GM21619 (cell line): ENCODE measurements at regions not wholly inside any gene's neighbourhood (a gene's known extent, or its start where the extent isn't known, plus 50 kb on each side); places are given as distances from the start of the nearest gene placed in this dataset.
"Not testable (repeated sequence)": the region's sequence is repeated elsewhere in the genome, so short reads cannot be mapped to it uniquely, and the experiment has no call there.

Experiments used
- ATAC-seq: cut with Tn5 transposase; IDR thresholded peaks from one replicate; pipeline ENCODE4 v1.9.1; 2021; ENCODE audit not compliant: unreplicated experiment

DNA sequence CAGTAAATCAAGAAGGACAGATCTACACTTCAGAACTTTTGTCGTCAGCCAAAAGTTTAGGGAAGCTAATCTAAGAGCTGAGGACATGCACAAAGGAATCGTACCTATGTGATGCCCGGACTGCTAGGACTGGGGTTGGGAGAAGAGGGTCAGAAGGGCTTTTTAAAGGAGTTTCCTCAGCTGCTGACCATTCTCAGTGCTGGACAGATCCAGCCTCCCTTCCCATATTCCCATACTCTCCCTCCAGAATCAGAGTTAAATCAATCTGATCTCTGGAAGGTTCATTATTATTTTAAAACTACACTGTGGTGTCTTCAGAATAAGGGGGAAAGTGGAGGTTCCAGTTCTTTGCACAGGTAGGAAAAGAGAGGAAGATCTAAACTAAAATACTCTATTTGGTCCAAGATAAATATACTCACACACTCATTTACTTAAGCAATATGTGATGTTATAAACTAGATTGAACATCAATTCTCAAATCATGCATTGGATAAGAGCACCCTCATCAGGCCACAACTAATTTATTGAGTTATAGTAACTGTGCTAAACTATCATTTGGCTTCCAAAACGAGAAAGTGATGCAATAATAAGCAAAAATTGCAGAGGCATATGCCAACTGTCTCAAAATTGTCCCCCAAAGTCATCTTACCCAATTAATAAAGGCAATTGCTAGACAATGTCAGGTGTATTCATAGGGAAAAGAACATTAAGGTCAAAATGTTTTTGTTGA is 124.7 kb downstream of the HNRNPD start:
- no peak for ATAC-seq

DNA sequence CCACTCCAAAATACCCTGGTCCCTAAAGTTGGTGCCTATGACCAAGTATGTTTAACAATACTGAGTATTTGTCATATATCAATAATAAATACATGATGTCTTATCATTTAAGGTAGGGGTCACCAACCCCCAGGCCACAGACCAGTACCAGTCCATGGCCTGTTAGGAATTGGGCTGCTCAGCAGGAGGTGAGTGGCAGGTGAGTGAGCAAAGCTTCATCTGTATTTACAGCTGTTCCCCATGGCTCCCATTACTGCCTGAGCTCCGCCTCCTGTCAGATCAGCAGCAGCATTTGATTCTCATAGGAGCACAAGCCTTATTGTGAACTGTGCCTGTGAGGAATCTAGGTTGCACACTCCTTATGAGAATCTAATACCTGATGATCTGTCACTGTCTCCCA is 126.2 kb downstream of the HNRNPD start:
- no peak for ATAC-seq

DNA sequence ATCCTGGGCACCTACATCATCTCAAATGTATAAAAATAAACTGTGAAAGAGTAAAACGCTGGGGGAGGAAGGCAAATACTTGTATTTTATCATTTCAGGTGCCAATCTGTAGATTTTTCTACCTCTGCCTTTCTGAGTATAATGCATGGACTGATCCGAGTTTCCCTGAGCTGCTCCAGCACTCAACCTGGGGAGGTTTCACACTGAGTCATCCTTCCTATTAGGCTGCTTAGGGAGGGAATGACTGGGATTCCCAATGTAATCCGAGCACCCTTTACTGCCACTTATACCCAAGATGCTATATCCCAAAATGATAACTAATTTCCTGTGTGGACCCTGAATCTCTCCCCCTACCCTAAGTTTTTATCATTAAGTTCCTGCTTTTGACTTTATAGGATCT is 126.6 kb downstream of the HNRNPD start:
- no peak for ATAC-seq

DNA sequence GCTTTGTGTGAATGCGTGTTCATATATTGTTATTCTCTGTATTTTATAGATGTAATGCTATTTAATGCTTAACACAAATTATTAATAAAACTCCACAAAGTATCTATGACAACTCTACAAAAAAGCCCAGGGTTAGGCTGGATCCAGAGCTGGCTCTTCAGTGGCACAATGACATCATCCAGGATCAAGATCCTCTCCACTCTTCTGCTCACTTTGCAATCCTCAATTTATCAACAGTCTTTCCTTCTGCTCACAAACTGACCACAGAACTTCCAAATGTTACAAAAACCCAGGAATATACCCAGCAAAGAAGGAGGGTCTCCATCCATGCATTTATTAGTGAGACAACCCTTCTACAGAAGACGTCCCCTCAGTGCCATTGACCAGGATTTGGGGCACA is 132.3 kb downstream of the HNRNPD start:
- no peak for ATAC-seq

DNA sequence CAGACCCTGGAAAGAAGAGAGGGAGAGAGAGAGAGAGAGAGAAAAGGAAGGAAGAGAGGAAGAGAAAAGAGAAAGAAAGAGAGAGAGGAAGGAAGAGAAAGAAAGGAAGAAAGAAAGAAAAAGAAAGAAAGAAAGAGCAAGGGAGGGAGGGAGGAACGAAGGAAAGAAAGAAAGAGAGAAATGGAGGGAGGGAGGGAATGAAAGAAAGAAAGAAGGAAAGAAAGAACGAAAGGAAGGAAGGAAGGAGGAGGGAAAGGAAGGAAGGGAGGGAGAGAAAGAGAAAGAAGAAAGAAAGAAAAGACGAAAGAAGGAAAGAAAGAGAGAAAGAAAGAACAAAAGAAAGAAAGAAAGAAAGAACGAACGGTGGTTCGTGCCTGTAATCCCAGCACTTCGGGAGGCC is 133.4 kb downstream of the HNRNPD start:
- ATAC-seq: no peak

DNA sequence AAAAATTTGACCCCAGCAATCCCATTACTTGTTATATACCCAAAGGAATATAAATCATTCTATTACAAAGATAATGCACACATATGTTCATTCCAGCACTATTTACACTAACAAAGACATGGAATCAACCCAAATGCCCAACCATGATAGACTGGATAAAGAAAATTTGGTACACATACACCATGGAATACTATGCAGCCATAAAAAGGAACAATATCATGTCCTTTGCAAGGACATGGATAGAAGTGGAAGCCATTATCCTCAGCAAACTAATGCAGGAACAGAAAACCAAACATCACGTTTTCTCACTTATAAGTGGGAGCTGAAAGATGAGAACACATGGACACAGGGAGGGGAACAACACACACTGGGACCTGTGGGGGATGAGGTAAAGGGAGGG is 136.6 kb downstream of the HNRNPD start:
- ATAC-seq: not testable (repeated sequence)

DNA sequence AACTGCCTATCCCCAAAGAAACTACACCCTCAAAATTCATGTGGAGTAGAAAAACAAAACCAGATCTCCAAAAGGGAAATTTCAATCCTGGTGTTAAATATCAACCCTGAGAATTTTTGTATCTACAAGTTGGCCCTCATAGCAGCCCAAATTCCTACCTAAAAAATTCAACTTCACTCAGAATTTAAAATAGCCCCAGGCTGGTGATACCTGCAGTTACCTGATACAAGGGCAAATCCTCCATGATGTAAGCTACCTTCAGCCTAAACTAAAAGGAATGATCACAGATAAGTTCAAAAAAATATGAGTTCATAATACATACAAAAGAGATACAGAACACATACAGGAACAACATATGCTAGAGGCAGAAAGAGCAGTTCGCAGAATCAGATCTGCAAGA is 138.4 kb downstream of the HNRNPD start:
- no peak for ATAC-seq

DNA sequence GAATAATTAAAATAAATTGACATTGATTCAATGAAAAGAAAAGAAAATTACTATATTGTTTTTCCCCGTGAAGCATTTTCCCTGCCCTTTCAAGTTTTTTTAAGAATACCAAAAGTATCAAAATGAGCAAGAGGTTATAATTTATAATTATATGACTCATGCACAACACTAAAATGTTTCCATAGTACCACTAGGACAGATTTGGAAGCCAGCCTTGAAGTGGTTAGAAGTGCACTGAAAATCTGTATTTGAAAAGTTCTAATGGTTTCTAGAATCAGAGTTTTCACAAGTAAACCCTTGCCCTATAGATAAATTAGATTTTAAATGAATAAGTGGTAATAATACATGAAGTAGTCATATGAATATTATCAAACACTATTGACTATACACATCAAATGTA is 140.9 kb downstream of the HNRNPD start:
- ATAC-seq: no peak

DNA sequence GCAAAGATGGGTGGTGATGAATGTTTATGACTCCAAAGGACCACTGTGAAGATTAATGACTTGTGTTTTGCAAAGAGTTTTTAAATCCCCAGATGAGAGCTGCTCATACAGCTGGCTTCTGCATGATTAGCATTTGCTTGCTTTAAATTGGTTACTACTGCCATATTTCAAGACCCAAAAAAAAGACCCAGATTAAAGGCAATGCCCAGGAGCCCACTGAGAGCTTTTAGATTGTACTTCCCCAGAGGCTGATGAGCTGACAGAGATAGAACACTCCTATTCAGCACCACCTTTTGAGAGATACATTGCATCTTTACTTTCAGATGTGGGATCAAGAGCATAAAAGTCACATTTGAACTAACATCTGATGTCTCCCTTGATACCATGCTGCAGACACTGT is 142.0 kb downstream of the HNRNPD start:
- ATAC-seq: no peak

DNA sequence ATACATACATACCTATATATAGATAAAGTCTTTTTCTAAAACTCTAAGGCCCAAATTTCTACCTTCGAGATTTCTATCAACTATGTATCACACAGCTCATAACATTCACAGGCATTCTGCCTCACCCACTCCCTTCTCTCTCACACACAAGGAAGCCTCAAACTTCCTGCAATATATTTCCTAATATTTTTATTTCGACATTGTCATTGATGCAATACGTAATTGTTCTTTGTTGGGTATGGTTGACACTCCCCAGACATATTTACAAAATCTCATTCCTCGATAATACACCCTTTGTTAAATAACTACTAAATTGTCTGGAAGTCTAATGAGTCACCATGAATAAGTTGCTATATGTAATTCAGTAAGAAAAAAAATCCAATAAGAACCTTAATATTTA is 143.5 kb downstream of the HNRNPD start:
- ATAC-seq: no peak

DNA sequence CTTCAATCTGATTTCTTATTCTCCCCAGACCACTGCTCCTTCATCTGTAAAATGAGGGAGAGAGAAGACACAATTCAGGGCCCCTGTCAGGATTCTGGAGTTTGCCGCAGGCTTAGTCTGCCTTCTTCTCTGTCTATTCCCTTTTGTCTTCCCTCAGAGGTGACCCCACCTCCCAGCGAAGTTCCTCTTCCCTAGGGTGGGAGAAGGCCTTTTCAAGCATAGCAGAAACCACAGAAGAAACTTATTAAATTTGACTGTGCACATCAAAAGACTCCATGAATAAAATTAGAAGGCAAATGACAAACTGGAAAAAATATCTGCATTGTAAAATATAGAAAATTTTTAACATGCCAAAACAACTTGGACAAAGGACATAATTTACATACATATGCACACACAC is 148.8 kb downstream of the HNRNPD start:
- no peak for ATAC-seq

DNA sequence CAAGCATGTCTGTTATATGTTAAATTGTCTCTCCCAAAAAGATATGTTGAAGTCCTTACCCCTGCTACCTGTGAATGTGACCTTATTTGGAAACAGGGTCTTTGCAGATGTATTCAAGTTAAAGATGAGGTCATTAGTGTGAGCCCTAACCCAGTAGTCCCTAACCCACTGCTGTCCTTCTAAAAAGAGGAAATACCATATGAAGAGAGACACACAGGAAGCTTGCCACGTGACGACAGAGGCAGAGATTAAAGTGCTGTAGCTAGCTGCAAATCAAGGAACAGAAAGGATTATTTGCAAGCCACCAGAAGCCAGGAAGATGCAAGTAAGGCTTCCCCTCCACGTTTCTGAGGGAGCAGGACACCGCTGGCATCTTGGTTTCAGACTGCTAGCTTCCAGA is 150.1 kb downstream of the HNRNPD start:
- no peak for ATAC-seq

DNA sequence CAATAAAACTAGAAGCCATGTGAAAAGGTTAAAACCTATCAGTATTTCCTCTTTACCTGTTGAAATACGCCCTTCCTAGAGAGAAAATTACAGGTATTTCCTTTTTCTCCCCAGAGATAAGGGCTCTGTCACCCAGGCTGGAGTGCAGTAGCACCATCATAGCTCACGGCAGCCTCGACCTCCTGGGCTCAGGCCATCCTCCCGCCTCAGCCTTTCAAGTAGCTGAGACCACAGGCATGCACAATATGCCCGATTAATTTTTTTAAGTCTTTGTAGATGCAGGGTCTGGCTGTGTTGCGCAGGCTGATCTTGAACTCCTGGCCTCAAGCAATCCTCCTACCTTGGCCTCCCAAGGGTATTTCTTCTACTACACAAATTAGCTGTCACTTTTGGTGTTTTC is 154.4 kb downstream of the HNRNPD start:
- no peak for ATAC-seq

DNA sequence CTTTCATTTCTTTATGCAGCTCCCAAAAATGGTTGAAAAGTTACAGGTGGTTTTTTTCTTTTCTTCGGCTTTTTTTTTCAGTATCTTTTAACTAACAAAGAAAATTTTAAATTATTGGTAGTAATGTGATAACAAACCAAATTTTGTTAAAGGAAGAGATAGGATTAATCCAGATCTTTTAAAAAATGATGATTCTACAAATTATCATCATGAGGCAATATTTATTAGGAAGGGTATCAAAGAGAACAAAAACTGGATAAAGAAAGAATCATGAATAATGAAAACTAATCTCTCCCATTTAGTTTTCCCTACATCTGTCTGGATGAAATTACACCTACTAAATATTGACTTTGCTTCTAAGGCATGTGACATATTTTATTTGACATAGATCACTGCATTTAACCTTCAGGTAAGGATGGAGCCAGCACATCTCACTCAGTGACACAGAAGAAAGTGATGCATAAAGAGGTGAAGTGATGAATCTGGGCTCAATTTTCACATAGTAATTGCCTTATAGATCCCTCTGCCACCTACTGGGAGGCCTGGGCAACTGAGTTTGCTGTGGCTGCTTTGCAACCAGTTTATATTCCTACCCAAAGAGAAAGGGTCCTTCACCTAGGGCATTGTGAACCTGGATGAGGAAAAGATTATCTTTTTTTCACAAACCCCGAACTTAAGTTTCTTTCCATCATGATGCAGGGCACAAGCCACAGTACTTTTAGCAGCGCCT is 155.6 kb downstream of the HNRNPD start:
- ATAC-seq: no peak

DNA sequence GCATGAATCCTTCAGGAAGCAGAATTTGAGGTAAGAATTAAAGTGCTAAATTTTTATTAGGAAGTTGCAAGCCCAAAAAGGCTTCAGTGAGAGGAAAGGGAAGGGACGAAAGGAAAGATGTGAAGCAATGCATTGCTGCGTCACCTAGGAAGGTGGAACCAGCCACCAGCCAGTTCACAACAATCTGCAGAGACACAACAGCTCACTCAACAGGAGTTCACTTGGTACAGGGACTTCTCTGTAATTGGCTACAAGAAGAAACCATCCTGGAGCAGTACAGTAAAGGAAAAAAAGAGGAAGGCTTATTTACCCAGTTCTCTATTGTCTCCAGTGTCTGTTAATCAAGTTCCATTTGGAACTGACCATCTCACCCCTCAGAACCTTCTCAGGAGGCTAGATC is 157.6 kb downstream of the HNRNPD start:
- ATAC-seq: no peak

DNA sequence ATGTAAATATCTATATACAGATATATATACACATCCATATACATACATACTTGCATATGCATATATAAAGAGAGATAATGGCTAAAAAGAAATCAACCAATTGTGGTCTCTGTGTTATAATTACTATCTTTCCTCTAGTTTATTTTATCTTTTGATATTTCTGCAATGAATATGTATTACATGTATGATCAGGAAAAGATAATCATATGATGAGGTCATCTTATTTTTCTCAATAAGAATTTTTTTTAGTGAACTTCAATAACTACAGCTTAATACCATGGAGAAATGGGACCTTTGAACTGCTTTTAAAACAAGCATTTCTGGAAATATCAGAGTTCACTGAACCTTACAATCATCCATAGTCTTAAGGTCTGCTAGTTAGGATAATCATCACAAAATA is 158.0 kb downstream of the HNRNPD start:
- no peak for ATAC-seq

DNA sequence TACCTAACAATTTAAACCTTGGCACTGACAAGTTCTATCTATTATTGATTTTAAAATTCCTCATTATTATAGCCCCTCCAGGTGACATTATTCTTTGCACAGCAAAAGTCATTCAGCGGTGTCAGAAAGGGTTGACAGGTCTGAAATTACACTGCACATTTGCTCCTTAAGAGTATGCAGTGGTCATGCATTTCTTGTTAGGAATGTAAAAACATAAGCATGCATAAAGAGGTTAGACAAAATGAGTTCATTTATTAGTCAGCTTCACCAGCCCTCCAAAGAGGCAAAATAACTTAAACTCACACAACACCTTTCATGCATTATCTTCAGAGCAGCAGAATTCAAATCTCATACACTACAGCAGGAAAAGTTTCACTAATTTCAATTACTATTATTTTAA is 158.8 kb downstream of the HNRNPD start:
- ATAC-seq: no peak

DNA sequence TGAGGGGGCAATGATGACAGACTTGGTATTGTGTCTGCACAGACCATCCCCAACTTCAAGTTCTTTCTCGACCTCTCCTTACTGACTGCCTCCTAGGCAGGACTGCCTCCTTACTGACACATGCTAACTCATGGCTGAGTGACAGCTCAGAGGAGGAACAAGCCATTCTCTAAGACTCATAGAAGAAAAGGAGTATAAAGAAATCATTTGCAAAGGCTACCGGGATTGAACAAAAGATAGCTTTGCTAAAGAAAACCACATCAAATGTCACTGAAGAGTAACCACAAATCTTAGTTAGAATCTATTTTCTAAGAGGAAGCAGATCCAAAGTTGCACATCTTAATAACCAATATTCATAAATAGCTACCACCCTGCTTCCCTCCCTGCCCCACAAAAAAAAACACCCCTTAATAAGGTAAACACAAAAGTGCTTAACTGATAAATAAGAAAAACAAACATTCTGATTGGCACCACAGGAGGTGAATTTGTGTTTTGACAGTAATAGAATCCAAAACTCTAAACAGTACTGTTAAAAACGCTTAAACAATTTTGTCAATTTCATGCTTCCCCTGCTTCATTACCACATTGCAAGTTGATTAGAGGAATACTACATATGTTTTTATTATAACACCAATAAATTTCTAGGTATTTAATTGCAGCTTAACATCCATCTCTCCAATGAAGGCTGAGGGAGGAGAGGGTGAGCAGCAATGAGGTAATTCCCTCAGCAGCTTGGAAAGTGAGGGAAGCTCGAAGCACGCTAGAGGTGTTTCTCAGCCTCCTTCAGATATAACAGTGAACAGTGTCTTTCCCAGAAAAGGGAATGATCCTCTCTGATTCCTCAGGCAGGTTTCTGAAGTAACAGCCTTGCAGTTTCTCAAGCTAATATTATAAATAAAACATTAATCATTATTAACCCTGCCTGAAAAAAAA is 160.0 kb downstream of the HNRNPD start:
- ATAC-seq: no peak

DNA sequence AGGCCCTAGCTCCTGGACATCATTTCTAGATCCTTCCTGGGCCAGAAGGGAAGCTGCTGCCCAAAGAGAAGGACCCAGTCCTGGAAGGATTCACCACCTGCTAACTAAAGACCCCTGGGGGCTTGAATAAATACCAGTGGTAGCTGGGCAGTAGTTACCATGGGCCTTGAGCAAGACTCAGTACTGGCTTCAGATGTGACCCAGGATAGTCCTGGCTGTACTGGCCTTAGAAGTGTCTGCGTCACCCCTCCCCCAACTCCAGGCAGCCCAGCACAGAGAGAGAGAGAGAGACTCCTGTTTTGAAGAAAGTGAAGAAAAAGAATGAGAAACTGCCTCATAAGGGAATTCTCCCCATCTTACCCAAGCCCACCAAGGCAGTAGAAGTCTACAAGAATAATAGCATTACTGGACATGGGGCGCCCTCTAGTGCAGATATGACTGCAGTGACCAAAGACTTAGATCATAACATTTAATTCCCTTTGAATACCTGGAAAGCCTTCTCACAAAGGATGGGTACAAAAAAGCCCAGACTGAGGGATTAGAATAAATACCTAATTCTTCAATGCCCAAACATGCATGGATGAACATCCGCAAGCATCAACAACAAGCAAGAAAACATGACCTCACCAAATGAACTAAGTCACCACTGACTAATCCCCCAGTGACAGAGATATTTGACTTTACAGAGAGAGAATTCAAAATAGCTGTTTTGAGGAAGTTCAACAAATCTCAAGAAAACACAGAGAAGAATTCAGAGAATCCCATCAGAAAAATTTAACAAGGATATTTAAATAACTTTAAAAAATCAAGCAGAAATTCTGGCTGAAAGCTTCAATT is 171.8 kb downstream of the HNRNPD start:
- ATAC-seq: no peak

DNA sequence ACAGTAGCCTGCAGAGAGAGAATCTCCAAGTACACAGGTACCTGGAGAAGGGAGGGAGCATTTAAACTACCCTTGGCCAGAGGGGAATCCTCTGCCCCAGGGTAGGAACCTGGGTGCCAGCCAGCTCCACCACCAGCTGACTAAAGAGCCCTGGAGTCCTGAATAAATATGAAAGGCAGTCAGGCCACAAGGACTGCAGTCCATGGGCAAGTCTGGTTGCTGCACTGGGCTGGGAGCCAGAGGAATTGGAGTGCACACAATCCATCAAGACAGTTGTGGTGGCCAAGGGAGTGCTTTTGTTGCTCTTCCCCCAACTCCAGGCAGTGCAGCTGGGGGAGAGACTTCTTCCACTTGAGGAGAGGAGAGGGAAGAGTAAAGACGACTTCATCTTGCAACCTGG is 172.5 kb downstream of the HNRNPD start:
- no peak for ATAC-seq

DNA sequence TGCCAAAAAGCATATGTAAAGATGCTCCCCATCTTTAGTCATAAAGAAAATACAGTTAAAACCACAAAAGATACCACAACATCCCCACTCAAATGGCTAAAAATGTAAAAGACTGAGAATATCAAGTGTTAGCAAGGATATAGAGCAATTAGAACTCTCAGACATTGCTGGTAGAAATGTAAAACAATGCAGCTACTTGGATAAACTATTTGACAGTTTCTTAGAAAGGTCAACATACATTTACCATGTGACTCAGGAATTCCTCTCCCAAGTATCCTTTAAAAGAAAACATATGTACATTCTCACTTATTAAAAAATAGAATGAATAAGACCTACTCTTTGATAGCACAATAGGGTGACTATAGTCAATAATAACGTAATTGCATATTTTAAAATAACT is 173.7 kb downstream of the HNRNPD start:
- ATAC-seq: no peak
